ENCODE measurements at regions not wholly inside any gene's neighbourhood (a gene's known extent, or its start where the extent isn't known, plus 50 kb on each side); places are given as distances from the start of the nearest gene placed in this dataset.

DNA sequence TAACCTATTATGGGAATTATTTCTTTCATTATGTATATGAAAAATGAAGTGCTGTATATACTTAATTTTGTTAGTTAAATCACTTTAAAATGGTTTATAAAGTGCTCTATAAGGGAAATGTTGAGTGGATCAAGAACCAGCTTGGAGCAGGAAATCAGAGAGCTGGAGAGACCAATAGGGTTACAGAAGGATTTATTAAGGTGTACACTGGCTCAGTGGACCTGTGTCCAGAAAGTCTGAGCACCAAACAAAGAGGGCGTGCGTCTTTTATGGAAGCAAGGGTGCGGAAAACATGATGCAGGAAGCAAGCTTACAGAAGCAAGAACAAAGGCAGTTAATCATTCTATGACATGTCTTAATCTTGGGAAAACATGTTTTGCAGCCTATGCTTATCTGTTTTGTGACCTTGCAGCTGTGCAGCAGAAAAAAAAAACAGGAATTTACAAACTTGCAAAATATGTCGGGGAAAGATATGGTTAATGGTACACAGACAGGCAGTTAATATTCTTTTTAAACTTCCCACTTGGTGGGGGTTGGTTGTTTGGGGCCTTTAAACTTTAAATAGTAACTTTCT is 65.2 kb upstream of the SLC35G4 start:
- H3K27ac ChIP-seq, result no peak overlapping the region
- DNase-seq, result no peak
- H3K9me3 ChIP-seq, result peaks cover 2 to 40% (median 32%) of the 10 kb centered on the region in 8 donors
- TF ChIP-seq, protein P1, sequence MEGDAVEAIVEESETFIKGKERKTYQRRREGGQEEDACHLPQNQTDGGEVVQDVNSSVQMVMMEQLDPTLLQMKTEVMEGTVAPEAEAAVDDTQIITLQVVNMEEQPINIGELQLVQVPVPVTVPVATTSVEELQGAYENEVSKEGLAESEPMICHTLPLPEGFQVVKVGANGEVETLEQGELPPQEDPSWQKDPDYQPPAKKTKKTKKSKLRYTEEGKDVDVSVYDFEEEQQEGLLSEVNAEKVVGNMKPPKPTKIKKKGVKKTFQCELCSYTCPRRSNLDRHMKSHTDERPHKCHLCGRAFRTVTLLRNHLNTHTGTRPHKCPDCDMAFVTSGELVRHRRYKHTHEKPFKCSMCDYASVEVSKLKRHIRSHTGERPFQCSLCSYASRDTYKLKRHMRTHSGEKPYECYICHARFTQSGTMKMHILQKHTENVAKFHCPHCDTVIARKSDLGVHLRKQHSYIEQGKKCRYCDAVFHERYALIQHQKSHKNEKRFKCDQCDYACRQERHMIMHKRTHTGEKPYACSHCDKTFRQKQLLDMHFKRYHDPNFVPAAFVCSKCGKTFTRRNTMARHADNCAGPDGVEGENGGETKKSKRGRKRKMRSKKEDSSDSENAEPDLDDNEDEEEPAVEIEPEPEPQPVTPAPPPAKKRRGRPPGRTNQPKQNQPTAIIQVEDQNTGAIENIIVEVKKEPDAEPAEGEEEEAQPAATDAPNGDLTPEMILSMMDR (IDR thresholded peaks at IDR 0.05 in 8 of 11, conservative IDR thresholded peaks at IDR 0.05 in 3 of 11), result no peak
- TF ChIP-seq POLR2A (IDR thresholded peaks at IDR 0.05) (no peak), POLR2AphosphoS5 (IDR thresholded peaks at IDR 0.05) (no peak)
- H3K4me3 ChIP-seq, result no peak overlapping the region
- H3K27me3 ChIP-seq (replicated peaks in 1 of 7), result no peaks in the 10 kb centered on the region
- intact Hi-C loops (cut with DNase I; ENCODE audit: low total_unique reads), result no loop called here
- WGBS, 5 donors, result 73 to 82% (median 79%) methylated on average over 4 of the region's 4 CpGs
- H3K4me1 ChIP-seq, result no peaks in the 10 kb centered on the region
- no peaks in the 10 kb centered on the region for H3K36me3 ChIP-seq

DNA sequence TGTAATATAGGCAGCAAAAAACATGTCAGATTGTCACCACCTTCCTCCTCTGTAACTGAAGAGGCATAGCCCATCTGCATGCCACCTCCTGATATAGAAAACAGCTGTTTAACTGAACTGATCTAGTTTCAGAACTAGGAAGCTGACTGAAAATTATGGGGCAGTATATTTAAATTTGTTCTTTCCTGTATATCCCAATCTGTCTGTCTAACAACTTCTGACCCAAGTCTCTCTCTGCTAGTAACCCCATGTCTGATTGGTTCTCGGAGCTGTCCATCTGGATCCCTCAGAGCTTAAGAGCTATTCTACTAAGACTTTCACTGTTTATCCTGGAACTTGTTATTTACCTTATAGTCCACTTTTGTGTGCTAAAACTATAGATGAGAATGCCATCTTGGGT is 68.2 kb upstream of the SLC35G4 start:
- Histone ChIP-seq H3K36me3 (no peaks in the 10 kb centered on the region), H3K9me3 (peaks cover 2 to 44% (median 34%) of the 10 kb centered on the region in 8 donors), H3K27me3 (replicated peaks in 1 of 7) (no peaks in the 10 kb centered on the region), H3K4me3 (no peak overlapping the region), H3K27ac (no peak overlapping the region), H3K4me1 (no peaks in the 10 kb centered on the region)
- TF ChIP-seq, protein P1 (IDR thresholded peaks at IDR 0.05 in 8 of 11, conservative IDR thresholded peaks at IDR 0.05 in 3 of 11), result no peak
- TF ChIP-seq POLR2AphosphoS5 (IDR thresholded peaks at IDR 0.05) (no peak), POLR2A (IDR thresholded peaks at IDR 0.05) (no peak)
- DNase-seq, result no peak
- intact Hi-C loops (cut with DNase I; ENCODE audit: low total_unique reads), result no loop called here
- WGBS, 5 donors, result 90 to 97% (median 96%) methylated on average over 1 of the region's 1 CpG

DNA sequence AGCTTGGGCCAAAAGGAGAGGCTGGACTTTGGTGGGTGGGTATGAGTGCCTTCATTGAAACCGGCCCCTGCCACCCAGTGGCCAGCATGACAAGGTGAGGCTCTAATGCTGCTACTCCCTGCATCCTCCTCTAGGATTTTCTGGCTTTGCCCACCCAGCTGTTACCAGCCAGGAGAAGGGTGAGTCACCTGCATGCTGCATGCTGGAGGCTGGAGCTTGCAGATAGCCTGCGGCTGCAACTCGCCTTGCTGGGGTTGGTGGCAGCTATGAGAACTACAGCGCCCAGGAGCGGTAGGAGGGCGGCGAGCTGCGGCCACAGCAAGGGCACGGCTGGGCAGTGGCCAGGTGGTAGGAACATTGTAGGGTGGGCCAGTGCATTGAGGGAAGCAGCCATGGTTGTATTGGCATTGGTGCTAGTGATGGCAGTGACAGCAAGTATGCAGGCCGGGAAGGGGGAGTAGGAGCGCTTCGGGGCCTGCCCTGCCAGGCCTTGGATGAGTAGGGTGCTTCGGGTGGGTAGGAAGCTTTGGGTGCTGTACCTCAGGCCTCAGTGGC is 75.4 kb upstream of the SLC35G4 start:
- TF ChIP-seq POLR2A (IDR thresholded peaks at IDR 0.05) (no peak), POLR2AphosphoS5 (IDR thresholded peaks at IDR 0.05) (no peak)
- TF ChIP-seq, protein P1 (IDR thresholded peaks at IDR 0.05 in 8 of 11, conservative IDR thresholded peaks at IDR 0.05 in 3 of 11), result no peak
- Histone ChIP-seq H3K4me1 (no peaks in the 10 kb centered on the region), H3K36me3 (no peaks in the 10 kb centered on the region), H3K27me3 (replicated peaks in 1 of 7) (no peaks in the 10 kb centered on the region), H3K27ac (no peak overlapping the region), H3K4me3 (no peak overlapping the region), H3K9me3 (peaks cover 0 to 11% (median 0%) of the 10 kb centered on the region in 8 donors)
- WGBS, 5 donors, result 88 to 98% (median 94%) methylated on average over 12 to 13 of the region's 13 CpGs
- intact Hi-C loops (cut with DNase I; ENCODE audit: low total_unique reads), result no loop called here
- DNase-seq, result no peak

DNA sequence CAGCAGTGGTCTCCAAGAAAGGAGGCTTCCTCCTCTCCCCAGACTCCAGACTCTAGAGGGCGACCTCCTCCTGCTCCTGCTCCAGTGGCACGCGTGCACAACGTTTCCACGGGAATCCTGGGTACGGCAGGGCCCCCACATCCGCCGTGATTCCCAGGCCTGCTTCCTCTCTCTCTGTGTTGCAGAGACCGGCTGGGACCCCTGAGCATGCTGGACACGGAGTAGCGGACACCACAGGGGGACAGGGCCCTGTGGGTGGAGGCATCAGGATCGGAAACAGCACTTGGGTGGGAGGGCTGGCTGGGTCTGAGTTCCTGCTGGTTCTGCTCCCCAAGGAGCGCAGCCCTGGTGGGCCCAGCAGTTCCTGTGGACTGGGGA is 75.9 kb upstream of the SLC35G4 start:
- intact Hi-C loops (cut with DNase I; ENCODE audit: low total_unique reads), result no loop called here
- Histone ChIP-seq H3K27me3 (replicated peaks in 1 of 7) (no peaks in the 10 kb centered on the region), H3K4me3 (no peak overlapping the region), H3K4me1 (no peaks in the 10 kb centered on the region), H3K27ac (no peak overlapping the region), H3K36me3 (no peaks in the 10 kb centered on the region), H3K9me3 (peaks cover 0 to 11% (median 0%) of the 10 kb centered on the region in 8 donors)
- no peak for DNase-seq
- TF ChIP-seq POLR2AphosphoS5 (IDR thresholded peaks at IDR 0.05), result no peak
- no peak for TF ChIP-seq POLR2A (IDR thresholded peaks at IDR 0.05)
- TF ChIP-seq, protein P1 (IDR thresholded peaks at IDR 0.05 in 8 of 11, conservative IDR thresholded peaks at IDR 0.05 in 3 of 11), result no peak
- WGBS, 5 donors, result 91 to 98% (median 94%) methylated on average over 5 to 13 of the region's 13 CpGs
